Esophagus squamous epithelium (tissue), 5 donors: ENCODE measurements at regions not wholly inside any gene's neighbourhood (a gene's known extent, or its start where the extent isn't known, plus 50 kb on each side); places are given as distances from the start of the nearest gene placed in this dataset.

ENCODE experiments used
- DNase-seq: peaks from one replicate; lab custom pipeline; 2025; lab: John Stamatoyannopoulos, UW
- H3K27ac ChIP-seq, 4 donors: fragments of 200-600 bp; sonication (generic); one replicate each; pipeline ENCODE4 v1.5.1; 2016 to 2019; ENCODE audit warnings: mild to moderate bottlenecking in 1 of 4
- H3K27me3 ChIP-seq, 4 donors: fragments of 200-600 bp; sonication (generic); 1 replicate in 3 of 4; 2 replicates in 1 of 4; pipeline versions ENCODE4 v1.5.1 to v1.6.0; 2017 to 2021; ENCODE audit warnings: antibody characterized with exemption in 1 of 4
- H3K36me3 ChIP-seq, 3 donors: fragments of 200-600 bp; sonication (generic); one replicate each; pipeline ENCODE4 v1.5.1; 2016 to 2019
- H3K4me1 ChIP-seq, 3 donors: fragments of 200-600 bp; sonication (generic); one replicate each; pipeline ENCODE4 v1.5.1; 2017 to 2019
- H3K4me3 ChIP-seq, 4 donors: fragments of 200-600 bp; sonication (generic); 1 replicate in 3 of 4; 2 replicates in 1 of 4; pipeline ENCODE4 v1.5.1; 2016 to 2019; ENCODE audit warnings: mild to moderate bottlenecking in 2 of 4, moderate library complexity in 1 of 4
- H3K9me3 ChIP-seq, 3 donors: fragments of 200-600 bp; sonication (generic); one replicate each; pipeline ENCODE4 v1.5.1; 2016 to 2019
- CTCF ChIP-seq, 6 experiments: fragments of 450-650 bp in 4 of 6; fragments of 200-600 bp in 2 of 6; sonication (generic) in 2 of 6; IDR thresholded peaks; one replicate each; pipeline ENCODE4 v1.5.1; 2016 to 2019; ENCODE audit warnings: antibody characterized with exemption in 6 of 6, mild to moderate bottlenecking in 4 of 6, moderate library complexity in 4 of 6
- POLR2A ChIP-seq, 4 donors: fragments of 450-650 bp; IDR thresholded peaks; one replicate each; pipeline ENCODE4 v1.6.1; 2017; ENCODE audit warnings: antibody characterized with exemption in 4 of 4, mild to moderate bottlenecking in 4 of 4, moderate library complexity in 3 of 4
- WGBS, 2 donors: methylation state at CpG; one replicate each; pipeline ENCODE4 v1.1.5; 2018; 5-methylcytosine and 5-hydroxymethylcytosine counted together
- intact Hi-C: fragments of 100-400 bp; cut with DNase I; formaldehyde crosslinking; loops from one replicate; pipeline ENCODE4 v1.15.0; 2022
- donor health status: DM: yes; HTN: yes; CAD: no.

- Histone ChIP-seq H3K27me3 (no peaks in the 10 kb centered on the region), H3K4me1 (no peaks in the 10 kb centered on the region), H3K36me3 (no peaks in the 10 kb centered on the region), H3K9me3 (no peaks in the 10 kb centered on the region), H3K27ac (no peak overlapping the region), H3K4me3 (no peak overlapping the region)
- 27 to 70% methylated on average over 1 of the region's 1 CpG for WGBS, 2 donors
- intact Hi-C loops: no loop called here
- no peak for DNase-seq
- TF ChIP-seq CTCF (IDR thresholded peaks at IDR 0.05): no peak
- TF ChIP-seq POLR2A (IDR thresholded peaks at IDR 0.05): no peak
Observed at GRCh38 chr13:80778297-80778696, 437.4 kb upstream of the SPRY2 start.

- no peaks in the 10 kb centered on the region for H3K36me3 ChIP-seq
- no peaks in the 10 kb centered on the region for H3K4me1 ChIP-seq
- H3K4me3 ChIP-seq: no peak overlapping the region
- intact Hi-C loops: no loop called here
- TF ChIP-seq POLR2A (IDR thresholded peaks at IDR 0.05) (no peak), CTCF (IDR thresholded peaks at IDR 0.05) (no peak)
- no peaks in the 10 kb centered on the region for H3K27me3 ChIP-seq
- H3K9me3 ChIP-seq: no peaks in the 10 kb centered on the region
- no peak for DNase-seq
- H3K27ac ChIP-seq: no peak overlapping the region
Observed at GRCh38 chr13:80757694-80758093, 416.8 kb upstream of the SPRY2 start.

GRCh38 chr13:80755910-80756309, 415.0 kb upstream of the SPRY2 start:
- 50% methylated on average over 1 of the region's 1 CpG for WGBS, 2 donors
- no peak for DNase-seq
- TF ChIP-seq CTCF (IDR thresholded peaks at IDR 0.05) (no peak), POLR2A (IDR thresholded peaks at IDR 0.05) (no peak)

GRCh38 chr13:80754441-80754840, 413.5 kb upstream of the SPRY2 start:
- no peaks in the 10 kb centered on the region for H3K4me1 ChIP-seq
- TF ChIP-seq CTCF (IDR thresholded peaks at IDR 0.05) (no peak), POLR2A (IDR thresholded peaks at IDR 0.05) (no peak)
- intact Hi-C loops: no loop called here
- DNase-seq: no peak
- H3K4me3 ChIP-seq: no peak overlapping the region
- H3K27me3 ChIP-seq: no peaks in the 10 kb centered on the region
- 23 to 33% methylated on average over 1 of the region's 1 CpG for WGBS, 2 donors
- H3K9me3 ChIP-seq: no peaks in the 10 kb centered on the region
- no peak overlapping the region for H3K27ac ChIP-seq
- no peaks in the 10 kb centered on the region for H3K36me3 ChIP-seq

More at GRCh38 chr13:80755910-80756309, 415.0 kb upstream of the SPRY2 start:
- intact Hi-C loops: no loop called here
- no peaks in the 10 kb centered on the region for H3K4me1 ChIP-seq
- no peak overlapping the region for H3K27ac ChIP-seq
- no peaks in the 10 kb centered on the region for H3K36me3 ChIP-seq
- no peak overlapping the region for H3K4me3 ChIP-seq
- H3K9me3 ChIP-seq: no peaks in the 10 kb centered on the region
- no peaks in the 10 kb centered on the region for H3K27me3 ChIP-seq

GRCh38 chr13:80753866-80754265, 412.9 kb upstream of the SPRY2 start:
- TF ChIP-seq POLR2A (IDR thresholded peaks at IDR 0.05) (no peak), CTCF (IDR thresholded peaks at IDR 0.05) (no peak)
- DNase-seq: no peak
- Histone ChIP-seq H3K9me3 (no peaks in the 10 kb centered on the region), H3K27ac (no peak overlapping the region), H3K4me1 (no peaks in the 10 kb centered on the region), H3K4me3 (no peak overlapping the region), H3K27me3 (no peaks in the 10 kb centered on the region), H3K36me3 (no peaks in the 10 kb centered on the region)
- WGBS, 2 donors: 56 to 65% methylated on average over 3 of the region's 3 CpGs
- intact Hi-C loops: no loop called here
